Stomach (tissue), 4 donors: ENCODE measurements at regions not wholly inside any gene's neighbourhood (a gene's known extent, or its start where the extent isn't known, plus 50 kb on each side); places are given as distances from the start of the nearest gene placed in this dataset.

ENCODE experiments used
- POLR2A ChIP-seq, 4 donors: fragments of 450-650 bp; IDR thresholded peaks; one replicate each; pipeline ENCODE4 v1.6.1; 2016; ENCODE audit warnings: antibody characterized with exemption in 4 of 4, control low read depth in 2 of 4, mild to moderate bottlenecking in 1 of 4, moderate library complexity in 1 of 4
- POLR2AphosphoS5 ChIP-seq, 3 donors: sonication (generic); formaldehyde crosslinking; IDR thresholded peaks; one replicate each; pipeline ENCODE4 v1.6.1; 2016; ENCODE audit warnings: antibody characterized with exemption in 3 of 3
- TF ChIP-seq, protein P1 (sequence below), 7 experiments: fragments of 450-650 bp in 4 of 7; fragments of 200-600 bp in 3 of 7; sonication (generic) in 3 of 7; IDR thresholded peaks; one replicate each; pipeline ENCODE4 v1.5.1; 2016 to 2019; ENCODE audit warnings: antibody characterized with exemption in 7 of 7, control low read depth in 2 of 7, mild to moderate bottlenecking in 1 of 7

- TF ChIP-seq, protein P1, sequence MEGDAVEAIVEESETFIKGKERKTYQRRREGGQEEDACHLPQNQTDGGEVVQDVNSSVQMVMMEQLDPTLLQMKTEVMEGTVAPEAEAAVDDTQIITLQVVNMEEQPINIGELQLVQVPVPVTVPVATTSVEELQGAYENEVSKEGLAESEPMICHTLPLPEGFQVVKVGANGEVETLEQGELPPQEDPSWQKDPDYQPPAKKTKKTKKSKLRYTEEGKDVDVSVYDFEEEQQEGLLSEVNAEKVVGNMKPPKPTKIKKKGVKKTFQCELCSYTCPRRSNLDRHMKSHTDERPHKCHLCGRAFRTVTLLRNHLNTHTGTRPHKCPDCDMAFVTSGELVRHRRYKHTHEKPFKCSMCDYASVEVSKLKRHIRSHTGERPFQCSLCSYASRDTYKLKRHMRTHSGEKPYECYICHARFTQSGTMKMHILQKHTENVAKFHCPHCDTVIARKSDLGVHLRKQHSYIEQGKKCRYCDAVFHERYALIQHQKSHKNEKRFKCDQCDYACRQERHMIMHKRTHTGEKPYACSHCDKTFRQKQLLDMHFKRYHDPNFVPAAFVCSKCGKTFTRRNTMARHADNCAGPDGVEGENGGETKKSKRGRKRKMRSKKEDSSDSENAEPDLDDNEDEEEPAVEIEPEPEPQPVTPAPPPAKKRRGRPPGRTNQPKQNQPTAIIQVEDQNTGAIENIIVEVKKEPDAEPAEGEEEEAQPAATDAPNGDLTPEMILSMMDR (IDR thresholded peaks at IDR 0.05), result no peak
- TF ChIP-seq POLR2AphosphoS5 (IDR thresholded peaks at IDR 0.05) (no peak), POLR2A (IDR thresholded peaks at IDR 0.05) (no peak)
Measured at GRCh38 chr13:47474326-47474725, 526.7 kb downstream of the SUCLA2 start.
